HUES64 (cell line): ENCODE measurements at regions not wholly inside any gene's neighbourhood (a gene's known extent, or its start where the extent isn't known, plus 50 kb on each side); places are given as distances from the start of the nearest gene placed in this dataset.

Experiments used
- H3K27ac ChIP-seq: 2 replicates; pipeline ENCODE4 v1.7.0; 2013; ENCODE audit warnings: low read depth, low read length, inconsistent platforms
- H3K27me3 ChIP-seq: 2 replicates; pipeline ENCODE4 v1.6.1; 2013; ENCODE audit warnings: mild to moderate bottlenecking, low read length; ENCODE audit not compliant: insufficient read depth
- H3K36me3 ChIP-seq: 2 replicates; pipeline ENCODE4 v1.6.1; 2013; ENCODE audit warnings: mild to moderate bottlenecking, low read length; ENCODE audit not compliant: insufficient read depth
- H3K4me1 ChIP-seq: 2 replicates; pipeline ENCODE4 v1.6.1; 2013; ENCODE audit warnings: mild to moderate bottlenecking, low read length, moderate library complexity; ENCODE audit not compliant: insufficient read depth
- H3K4me3 ChIP-seq: 2 replicates; pipeline ENCODE4 v1.5.1; 2013; ENCODE audit warnings: mild to moderate bottlenecking, low read length, moderate library complexity
- H3K9ac ChIP-seq: 2 replicates; pipeline ENCODE4 v1.6.1; 2013; ENCODE audit warnings: mild to moderate bottlenecking, low read depth, low read length
- H3K9me3 ChIP-seq: 2 replicates; pipeline ENCODE4 v1.6.1; 2013; ENCODE audit warnings: low read depth, low read length; ENCODE audit not compliant: insufficient read depth
- WGBS: fragments of 150-250, 120-280 bp; methylation state at CpG from one replicate; pipeline ENCODE4 v1.1.7; 2013; ENCODE audit warnings: missing lambda C conversion rate; 5-methylcytosine and 5-hydroxymethylcytosine counted together

DNA sequence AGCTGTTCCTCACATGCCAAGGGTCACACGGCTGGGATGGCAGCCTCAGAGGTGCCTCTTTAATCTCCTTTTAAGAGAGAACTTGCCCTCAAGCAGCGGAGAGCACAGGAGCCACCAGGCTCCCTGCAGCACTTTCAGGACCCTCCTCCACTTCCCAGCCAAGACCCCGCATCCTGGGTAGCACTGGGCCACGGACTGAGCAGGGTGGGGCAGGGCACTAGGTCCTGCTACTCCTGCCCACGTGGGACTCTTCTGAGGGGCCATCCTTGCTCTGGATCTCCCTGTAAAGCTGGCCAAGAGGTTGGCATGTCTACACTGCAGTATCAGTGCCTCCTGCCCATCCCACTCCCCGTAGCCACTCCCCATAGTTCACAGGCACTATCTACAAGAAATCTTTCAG, 175.3 kb upstream of the GLI2 start:
- Histone ChIP-seq H3K9me3 (no peaks in the 10 kb centered on the region), H3K27ac (no peak overlapping the region), H3K4me3 (no peak overlapping the region), H3K4me1 (no peaks in the 10 kb centered on the region), H3K27me3 (peaks cover 21% of the 10 kb centered on the region), H3K36me3 (no peaks in the 10 kb centered on the region), H3K9ac (no peak overlapping the region)
- WGBS: 82% methylated on average over 6 of the region's 6 CpGs

DNA sequence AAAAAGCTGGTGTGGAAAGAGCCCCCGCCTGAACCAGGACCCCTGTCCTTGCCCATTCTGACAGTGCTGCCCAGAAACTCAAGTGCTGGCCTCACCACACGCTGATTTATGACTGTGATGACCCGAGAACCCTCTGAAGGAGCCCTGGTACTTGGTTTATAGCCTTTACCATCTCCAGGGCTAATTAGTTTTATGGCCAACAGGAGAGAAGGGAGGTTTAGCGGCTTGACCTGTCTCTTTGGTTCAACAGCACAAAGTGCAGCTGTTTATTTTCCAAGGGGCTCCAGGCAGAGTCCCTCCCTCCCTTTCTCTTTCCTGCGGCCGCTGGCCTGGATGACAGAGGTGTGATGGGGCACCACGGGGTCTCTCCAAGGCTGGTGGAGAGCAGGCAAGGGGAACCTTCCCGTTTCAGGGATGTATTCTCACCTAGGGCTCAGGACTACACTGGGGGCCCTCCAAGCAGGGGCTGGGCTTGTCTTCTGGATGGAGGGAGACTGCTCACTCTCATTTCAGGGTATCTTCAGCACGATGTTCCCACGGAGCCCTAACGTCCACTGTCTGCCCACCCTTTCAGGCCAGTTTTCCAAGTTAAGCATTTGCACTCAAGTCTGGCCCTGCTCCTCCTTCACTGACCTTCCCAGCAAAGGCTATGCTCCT, 174.2 kb upstream of the GLI2 start:
- Histone ChIP-seq H3K27ac (no peak overlapping the region), H3K4me1 (no peaks in the 10 kb centered on the region), H3K4me3 (no peak overlapping the region), H3K9ac (no peak overlapping the region), H3K27me3 (peaks cover 32% of the 10 kb centered on the region), H3K9me3 (no peaks in the 10 kb centered on the region), H3K36me3 (no peaks in the 10 kb centered on the region)
- 81% methylated on average over 11 of the region's 11 CpGs for WGBS

DNA sequence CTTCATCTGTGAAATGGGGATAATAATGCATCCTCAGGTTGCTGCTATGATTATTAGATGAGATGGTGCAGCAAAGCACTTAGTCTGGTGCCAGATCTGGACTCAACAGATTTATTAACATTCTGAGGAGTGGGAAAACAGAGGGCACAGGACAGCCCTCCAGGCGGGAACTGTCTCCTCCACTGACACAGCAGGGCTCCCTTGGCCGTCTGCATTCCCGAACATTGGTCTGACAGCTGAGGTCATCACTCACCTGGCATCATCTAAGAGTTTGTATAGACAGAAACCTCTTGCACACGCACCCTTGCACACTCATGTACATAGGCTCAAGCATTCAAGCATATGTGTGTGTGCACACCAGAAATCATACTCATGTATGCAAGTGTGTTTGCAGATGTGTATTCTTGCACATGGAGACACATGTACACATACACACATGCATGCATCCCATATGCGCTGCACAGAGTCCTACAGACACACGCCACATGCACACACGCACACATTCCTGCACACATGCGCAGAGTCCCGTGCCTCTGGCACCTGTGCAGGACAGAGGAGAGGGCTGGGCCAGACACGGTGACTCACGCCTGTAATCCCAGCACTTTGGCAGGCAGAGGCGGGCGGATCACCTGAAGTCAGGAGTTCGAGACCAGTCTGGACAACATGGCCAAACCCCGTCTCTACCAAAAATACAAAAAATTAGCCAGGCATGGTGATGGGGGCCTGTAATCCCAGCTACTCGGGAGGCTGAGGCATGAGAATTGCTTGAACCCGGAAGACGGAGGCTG, 173.3 kb upstream of the GLI2 start:
- WGBS: 93% methylated on average over 18 of the region's 18 CpGs
- Histone ChIP-seq H3K27ac (no peak overlapping the region), H3K36me3 (no peaks in the 10 kb centered on the region), H3K9ac (no peak overlapping the region), H3K4me3 (no peak overlapping the region), H3K9me3 (no peaks in the 10 kb centered on the region), H3K4me1 (no peaks in the 10 kb centered on the region), H3K27me3 (peaks cover 41% of the 10 kb centered on the region)

DNA sequence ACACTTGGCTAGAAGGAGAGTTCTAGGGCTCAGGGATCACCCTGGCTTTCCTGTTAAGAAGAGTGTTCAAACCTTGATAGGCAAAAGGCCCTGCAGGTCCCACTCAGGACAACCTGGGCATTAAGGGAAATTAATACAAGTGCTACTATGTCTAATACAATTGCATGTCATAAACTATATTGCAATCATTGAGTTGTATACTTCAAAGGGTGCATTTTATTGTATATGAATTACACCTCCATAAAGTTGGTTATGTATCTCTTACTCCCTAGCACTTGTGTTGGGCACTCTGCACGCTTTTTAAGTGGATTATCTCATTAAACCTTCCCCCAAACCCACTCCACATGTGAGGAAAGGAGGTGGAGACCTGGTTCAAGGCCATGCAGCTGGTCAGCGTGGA, 172.1 kb upstream of the GLI2 start:
- 90% methylated on average over 2 of the region's 2 CpGs for whole genome bisulfite sequencing
- H3K27me3 ChIP-seq: peaks cover 41% of the 10 kb centered on the region

DNA sequence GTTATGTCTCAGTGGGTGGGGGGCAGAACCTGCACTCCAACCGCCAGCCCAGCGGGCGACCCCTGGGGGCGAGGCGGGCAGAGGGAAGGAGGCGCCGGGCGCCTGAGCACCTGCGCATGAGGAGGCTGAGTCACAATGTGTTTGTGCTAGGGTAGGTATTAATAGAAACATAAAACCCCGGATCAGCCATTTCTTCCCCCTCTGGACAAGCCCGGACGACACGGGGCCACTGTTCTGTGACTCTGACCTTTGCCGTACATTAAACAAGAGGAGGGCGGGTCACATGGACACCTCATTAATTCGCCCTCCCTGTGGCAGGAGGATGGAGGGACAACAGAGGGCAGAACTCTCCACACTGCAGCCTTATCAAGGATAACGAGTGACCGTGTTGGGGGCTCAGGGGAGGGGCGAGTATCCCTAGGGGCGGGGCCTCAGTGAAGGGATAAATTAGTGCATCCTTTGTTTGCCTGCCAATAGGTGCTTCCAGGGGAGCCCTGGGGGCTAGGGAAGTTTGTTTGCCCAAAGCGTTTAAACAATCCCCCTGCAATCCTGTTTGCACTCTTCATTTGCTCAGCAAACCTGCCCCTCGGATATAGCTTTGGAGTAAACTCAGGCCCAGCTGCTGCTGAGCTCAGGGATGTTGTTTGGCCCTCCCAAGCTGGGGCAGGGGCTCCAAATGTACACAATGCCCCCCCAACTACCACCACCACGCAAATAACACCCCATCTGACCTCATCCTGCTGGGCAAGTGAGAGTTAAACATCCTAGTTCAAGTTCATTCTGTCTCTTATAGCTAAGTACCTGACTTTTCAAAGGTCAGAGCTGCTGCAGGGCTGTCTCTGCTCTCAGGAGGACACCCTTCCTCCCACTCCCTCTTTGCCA, 171.2 kb upstream of the GLI2 start:
- H3K9me3 ChIP-seq: no peaks in the 10 kb centered on the region
- no peaks in the 10 kb centered on the region for H3K36me3 ChIP-seq
- no peak overlapping the region for H3K9ac ChIP-seq
- peaks cover 34% of the 10 kb centered on the region for H3K27me3 ChIP-seq
- 62% methylated on average over 23 of the region's 23 CpGs for WGBS
- no peaks in the 10 kb centered on the region for H3K4me1 ChIP-seq
- no peak overlapping the region for H3K4me3 ChIP-seq
- no peak overlapping the region for H3K27ac ChIP-seq

More for the DNA sequence above, 172.1 kb upstream of the GLI2 start:
- Histone ChIP-seq H3K27ac (no peak overlapping the region), H3K4me3 (no peak overlapping the region), H3K36me3 (no peaks in the 10 kb centered on the region), H3K9ac (no peak overlapping the region), H3K9me3 (no peaks in the 10 kb centered on the region), H3K4me1 (no peaks in the 10 kb centered on the region)

DNA sequence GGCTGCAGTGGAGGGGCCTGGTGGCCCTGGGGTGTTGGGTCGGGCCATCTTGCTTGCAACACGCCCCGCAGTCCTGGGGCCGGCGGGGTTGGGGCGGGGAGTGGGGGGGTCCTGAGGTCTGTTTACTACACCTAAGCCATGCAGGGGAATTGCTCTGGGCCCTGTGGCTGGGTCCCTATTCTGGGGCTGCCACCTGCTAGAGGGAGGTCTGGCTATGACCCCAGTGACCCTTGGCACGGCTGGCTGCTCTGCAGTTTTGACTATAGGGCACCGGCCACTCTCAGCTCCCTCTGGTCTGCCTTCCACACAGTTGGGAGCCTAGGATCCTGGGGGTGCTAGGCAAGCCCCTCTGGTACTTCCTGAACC, 170.6 kb upstream of the GLI2 start:
- no peaks in the 10 kb centered on the region for H3K36me3 ChIP-seq

DNA sequence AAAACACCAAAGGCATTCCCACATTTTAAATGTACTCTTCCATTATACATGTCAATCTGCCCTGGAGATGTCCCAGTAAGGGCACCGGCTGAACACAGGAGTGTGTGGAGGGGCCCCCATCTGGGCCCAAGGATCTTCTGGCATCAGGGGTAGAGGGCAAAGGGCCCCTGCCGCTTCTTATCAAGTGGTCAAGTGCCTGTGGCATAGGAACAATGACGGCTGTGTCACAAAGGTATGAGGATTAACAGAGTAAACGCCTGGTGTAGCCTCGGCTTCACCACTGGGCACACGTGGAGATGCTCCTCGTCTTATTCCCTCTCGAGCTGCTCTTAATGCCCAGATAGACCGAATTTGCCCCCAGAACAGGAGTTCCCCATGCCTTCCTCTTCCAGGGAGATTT, 169.7 kb upstream of the GLI2 start:
- Histone ChIP-seq H3K27ac (no peak overlapping the region), H3K27me3 (peaks cover 43% of the 10 kb centered on the region), H3K9ac (no peak overlapping the region), H3K36me3 (no peaks in the 10 kb centered on the region), H3K4me1 (no peaks in the 10 kb centered on the region), H3K4me3 (no peak overlapping the region), H3K9me3 (no peaks in the 10 kb centered on the region)
- WGBS: 85% methylated on average over 9 of the region's 9 CpGs

More for the DNA sequence above, 170.6 kb upstream of the GLI2 start:
- no peak overlapping the region for H3K4me3 ChIP-seq
- H3K9me3 ChIP-seq: no peaks in the 10 kb centered on the region
- H3K27me3 ChIP-seq: peaks cover 35% of the 10 kb centered on the region
- no peak overlapping the region for H3K27ac ChIP-seq
- no peak overlapping the region for H3K9ac ChIP-seq
- H3K4me1 ChIP-seq: no peaks in the 10 kb centered on the region
- 85% methylated on average over 8 of the region's 8 CpGs for WGBS

DNA sequence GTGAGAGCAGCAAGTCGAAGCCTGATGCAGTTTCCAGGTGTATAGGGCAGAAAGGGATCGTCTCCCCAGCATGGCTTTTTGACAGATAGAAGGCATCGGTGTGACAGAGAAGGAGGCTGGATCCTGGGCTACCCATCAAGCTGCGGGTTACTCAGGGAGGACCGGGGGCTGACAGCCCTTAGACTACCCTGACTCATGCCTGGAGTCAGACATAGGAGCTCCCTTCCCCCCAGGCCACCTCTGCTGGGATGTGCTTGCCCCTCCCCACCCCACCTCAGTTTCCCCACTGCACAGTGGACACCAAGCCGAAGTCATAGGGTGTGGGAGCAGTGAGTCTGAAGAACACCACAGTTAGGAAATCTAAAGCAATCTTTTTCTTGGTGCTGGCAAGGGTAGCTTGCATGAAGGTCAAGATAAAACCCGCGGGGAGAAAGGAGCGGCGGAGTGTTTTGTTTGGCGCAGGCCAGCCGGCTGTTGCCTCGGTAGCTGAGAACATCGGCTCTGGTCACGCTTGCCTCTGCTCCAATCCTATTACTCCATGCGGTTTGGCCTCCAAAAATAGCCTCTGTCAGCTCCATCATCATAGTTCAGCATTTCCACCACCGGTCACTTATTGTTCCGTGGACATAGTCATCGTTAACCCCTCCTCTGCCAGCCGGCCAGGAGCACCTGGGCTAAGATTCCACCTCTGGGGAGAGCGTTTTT, 169.2 kb upstream of the GLI2 start:
- no peak overlapping the region for H3K9ac ChIP-seq
- H3K36me3 ChIP-seq: no peaks in the 10 kb centered on the region
- WGBS: 89% methylated on average over 21 of the region's 21 CpGs
- H3K4me1 ChIP-seq: no peaks in the 10 kb centered on the region
- no peak overlapping the region for H3K27ac ChIP-seq
- H3K27me3 ChIP-seq: peaks cover 48% of the 10 kb centered on the region
- no peaks in the 10 kb centered on the region for H3K9me3 ChIP-seq
- no peak overlapping the region for H3K4me3 ChIP-seq

DNA sequence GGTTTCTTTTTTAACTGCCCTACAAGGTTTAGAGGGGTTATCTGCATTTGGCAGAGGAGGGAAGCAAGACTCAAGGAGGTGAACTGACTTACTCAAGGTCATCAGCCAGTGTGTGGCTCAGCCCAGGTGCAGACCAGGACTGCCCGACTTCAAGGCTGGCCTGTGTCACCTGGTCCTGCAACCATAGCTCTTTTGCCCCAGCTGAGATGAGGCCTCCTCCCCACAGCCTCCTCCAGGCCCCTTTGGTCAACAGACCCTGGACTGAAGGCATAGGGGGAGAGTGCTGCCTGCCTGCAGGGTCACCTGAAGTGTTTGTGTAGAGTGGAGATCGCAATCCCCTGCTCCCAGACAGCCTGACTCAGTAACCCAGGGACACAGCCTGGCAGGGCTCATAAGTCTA, 168.5 kb upstream of the GLI2 start:
- 95% methylated on average over 2 of the region's 2 CpGs for WGBS
- H3K36me3 ChIP-seq: no peaks in the 10 kb centered on the region
- no peaks in the 10 kb centered on the region for H3K9me3 ChIP-seq
- H3K27me3 ChIP-seq: peaks cover 49% of the 10 kb centered on the region
- H3K4me1 ChIP-seq: no peaks in the 10 kb centered on the region
- H3K27ac ChIP-seq: no peak overlapping the region
- no peak overlapping the region for H3K4me3 ChIP-seq
- no peak overlapping the region for H3K9ac ChIP-seq

DNA sequence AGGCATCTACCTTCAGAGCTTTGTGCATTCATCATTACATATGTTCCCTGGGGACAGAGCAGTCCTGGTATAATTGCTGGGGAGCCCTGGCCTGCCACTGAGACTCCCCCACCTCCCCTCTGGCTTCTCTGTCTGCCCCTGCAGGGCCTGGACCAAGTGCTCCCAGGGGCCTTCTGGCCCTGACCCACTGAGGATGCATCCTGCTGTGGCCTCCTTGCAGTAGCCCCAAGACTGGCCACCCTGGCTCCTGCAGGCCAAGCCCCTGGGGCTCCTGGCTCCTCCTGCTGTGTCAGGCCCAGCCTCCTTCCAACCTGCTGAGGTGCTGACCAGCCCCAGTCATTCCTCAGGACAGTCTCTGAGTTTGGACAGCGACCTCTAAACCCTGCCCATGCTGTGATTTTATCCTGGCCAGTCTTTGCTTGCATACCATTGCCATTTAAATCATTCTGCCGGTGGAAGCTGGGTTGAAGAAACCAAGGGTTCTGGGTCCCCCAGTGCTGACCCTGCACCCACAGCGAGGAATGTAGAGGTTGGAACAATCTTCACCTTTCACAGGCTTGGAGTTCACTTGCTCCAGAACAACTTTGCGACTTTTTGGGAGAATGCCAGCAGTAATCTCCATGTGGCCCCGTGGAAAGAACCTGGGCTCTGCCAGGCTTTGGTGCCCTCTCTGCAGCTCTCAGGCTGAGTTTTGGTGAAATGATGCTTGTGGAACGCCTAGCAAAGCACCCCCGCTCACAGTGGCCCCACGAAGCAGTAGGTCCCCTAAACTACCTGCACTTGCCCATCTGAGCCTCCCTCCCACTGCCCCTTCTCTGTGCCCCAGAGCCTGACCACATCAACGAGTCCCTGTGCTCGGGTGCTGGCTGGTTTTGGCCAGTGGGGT, 167.3 kb upstream of the GLI2 start:
- peaks cover 59% of the 10 kb centered on the region for H3K27me3 ChIP-seq
- 87% methylated on average over 10 of the region's 10 CpGs for WGBS
- H3K36me3 ChIP-seq: no peaks in the 10 kb centered on the region
- no peak overlapping the region for H3K4me3 ChIP-seq
- no peaks in the 10 kb centered on the region for H3K4me1 ChIP-seq
- no peaks in the 10 kb centered on the region for H3K9me3 ChIP-seq
- no peak overlapping the region for H3K9ac ChIP-seq
- H3K27ac ChIP-seq: no peak overlapping the region
